ENCODE measurements at regions not wholly inside any gene's neighbourhood (a gene's known extent, or its start where the extent isn't known, plus 50 kb on each side); places are given as distances from the start of the nearest gene placed in this dataset.

GRCh38 chr5:5683174-5683573, 260.7 kb downstream of the ICE1 start:
- Histone ChIP-seq H3K4me2 (ENCODE audit: low read depth, low read length) (no peak overlapping the region), H3K27me3 (replicated peaks; ENCODE audit: insufficient read depth, low read length) (no peaks in the 10 kb centered on the region), H2AFZ (ENCODE audit: low read length) (no peak overlapping the region), H3K79me2 (ENCODE audit: low read length) (no peaks in the 10 kb centered on the region), H3K4me1 (ENCODE audit: low read length) (no peaks in the 10 kb centered on the region), H3K4me3 (ENCODE audit: low read length) (no peak overlapping the region), H3K27ac (ENCODE audit: low read length) (no peak overlapping the region), H3K9ac (ENCODE audit: low read length) (no peak overlapping the region), H3F3A (ENCODE audit: insufficient read depth, low read length) (no peaks in the 10 kb centered on the region), H3K9me2 (replicated peaks; ENCODE audit: insufficient read depth, low read length) (no peaks in the 10 kb centered on the region), H3K36me3 (replicated peaks; ENCODE audit: insufficient read depth, low read length) (no peaks in the 10 kb centered on the region), H3K9me3 (replicated peaks; ENCODE audit: insufficient read depth, low read length) (no peaks in the 10 kb centered on the region), H4K20me1 (ENCODE audit: insufficient read depth, low read length) (no peaks in the 10 kb centered on the region)
- DNase-seq, result no peak
- no peak for TF ChIP-seq EZH2 (optimal IDR thresholded peaks at IDR 0.05; ENCODE audit: low read depth, low read length)
- no peak for TF ChIP-seq CTCF (IDR thresholded peaks at IDR 0.05; ENCODE audit: low read length)
- TF ChIP-seq EZH2phosphoT487 (IDR thresholded peaks at IDR 0.05; ENCODE audit: low read length), result no peak

- no peak overlapping the region for H3K4me2 ChIP-seq (ENCODE audit: low read depth, low read length)
- no peaks in the 10 kb centered on the region for H3K27me3 ChIP-seq (replicated peaks; ENCODE audit: insufficient read depth, low read length)
- no peaks in the 10 kb centered on the region for H3K9me3 ChIP-seq (replicated peaks; ENCODE audit: insufficient read depth, low read length)
- no peaks in the 10 kb centered on the region for H3K9me2 ChIP-seq (replicated peaks; ENCODE audit: insufficient read depth, low read length)
- H3K4me3 ChIP-seq (ENCODE audit: low read length), result no peak overlapping the region
- TF ChIP-seq EZH2 (optimal IDR thresholded peaks at IDR 0.05; ENCODE audit: low read depth, low read length), result no peak
- TF ChIP-seq EZH2phosphoT487 (IDR thresholded peaks at IDR 0.05; ENCODE audit: low read length), result no peak
- no peak for TF ChIP-seq CTCF (IDR thresholded peaks at IDR 0.05; ENCODE audit: low read length)
- H3K79me2 ChIP-seq (ENCODE audit: low read length), result no peaks in the 10 kb centered on the region
- no peak overlapping the region for H3K9ac ChIP-seq (ENCODE audit: low read length)
- H3K4me1 ChIP-seq (ENCODE audit: low read length), result no peaks in the 10 kb centered on the region
- no peaks in the 10 kb centered on the region for H4K20me1 ChIP-seq (ENCODE audit: insufficient read depth, low read length)
- DNase-seq, result no peak
- no peak overlapping the region for H2AFZ ChIP-seq (ENCODE audit: low read length)
- H3F3A ChIP-seq (ENCODE audit: insufficient read depth, low read length), result no peaks in the 10 kb centered on the region
- H3K27ac ChIP-seq (ENCODE audit: low read length), result no peak overlapping the region
- no peaks in the 10 kb centered on the region for H3K36me3 ChIP-seq (replicated peaks; ENCODE audit: insufficient read depth, low read length)
These were observed 256.4 kb downstream of the ICE1 start for GRCh38 chr5:5678909-5679308.

- no peak for TF ChIP-seq EZH2 (optimal IDR thresholded peaks at IDR 0.05; ENCODE audit: low read depth, low read length)
- TF ChIP-seq CTCF (IDR thresholded peaks at IDR 0.05; ENCODE audit: low read length), result no peak
- TF ChIP-seq EZH2phosphoT487 (IDR thresholded peaks at IDR 0.05; ENCODE audit: low read length), result no peak
- Histone ChIP-seq H4K20me1 (ENCODE audit: insufficient read depth, low read length) (no peaks in the 10 kb centered on the region), H3K4me3 (ENCODE audit: low read length) (no peak overlapping the region), H3K9me3 (replicated peaks; ENCODE audit: insufficient read depth, low read length) (no peaks in the 10 kb centered on the region), H3K9ac (ENCODE audit: low read length) (no peak overlapping the region), H3K27me3 (replicated peaks; ENCODE audit: insufficient read depth, low read length) (no peaks in the 10 kb centered on the region), H3K4me1 (ENCODE audit: low read length) (no peaks in the 10 kb centered on the region), H3K4me2 (ENCODE audit: low read depth, low read length) (no peak overlapping the region), H3K36me3 (replicated peaks; ENCODE audit: insufficient read depth, low read length) (no peaks in the 10 kb centered on the region), H2AFZ (ENCODE audit: low read length) (no peak overlapping the region), H3F3A (ENCODE audit: insufficient read depth, low read length) (no peaks in the 10 kb centered on the region), H3K27ac (ENCODE audit: low read length) (no peak overlapping the region), H3K79me2 (ENCODE audit: low read length) (no peaks in the 10 kb centered on the region), H3K9me2 (replicated peaks; ENCODE audit: insufficient read depth, low read length) (no peaks in the 10 kb centered on the region)
- DNase-seq, result no peak
These were observed 255.3 kb downstream of the ICE1 start for GRCh38 chr5:5677738-5678137.

Measured in MM.1S (cell line).